Mucosa of stomach (tissue), 1 donor: ENCODE measurements at regions not wholly inside any gene's neighbourhood (a gene's known extent, or its start where the extent isn't known, plus 50 kb on each side); places are given as distances from the start of the nearest gene placed in this dataset.

Experiments
- H3K27me3 ChIP-seq: one replicate; pipeline ENCODE4 v1.7.0; 2013; ENCODE audit warnings: mild to moderate bottlenecking, low read length; ENCODE audit not compliant: control insufficient read depth, insufficient read depth
- H3K36me3 ChIP-seq: one replicate; pipeline ENCODE4 v1.7.0; 2013; ENCODE audit warnings: low read length; ENCODE audit not compliant: control insufficient read depth, insufficient read depth
- H3K4me1 ChIP-seq: one replicate; pipeline ENCODE4 v1.7.0; 2013; ENCODE audit warnings: mild to moderate bottlenecking, low read length; ENCODE audit not compliant: control insufficient read depth, insufficient read depth
- H3K4me3 ChIP-seq: one replicate; pipeline ENCODE4 v1.7.0; 2013; ENCODE audit warnings: low read length
- H3K9ac ChIP-seq: one replicate; pipeline ENCODE4 v1.7.0; 2013; ENCODE audit warnings: mild to moderate bottlenecking, low read length, moderate library complexity
- H3K9me3 ChIP-seq: one replicate; pipeline ENCODE4 v1.7.0; 2013; ENCODE audit warnings: mild to moderate bottlenecking, low read length, moderate library complexity; ENCODE audit not compliant: control insufficient read depth
- donor health status: Pancreatic carcinoma.

- Histone ChIP-seq H3K9me3 (no peaks in the 10 kb centered on the region), H3K27me3 (peaks cover 31% of the 10 kb centered on the region), H3K9ac (no peak overlapping the region), H3K36me3 (no peaks in the 10 kb centered on the region), H3K4me3 (no peak overlapping the region), H3K4me1 (peaks cover 26% of the 10 kb centered on the region)
Measured at GRCh38 chr13:107866032-107866940, 349.1 kb downstream of the LIG4 start.

GRCh38 chr13:107865643-107866031 is 349.7 kb downstream of the LIG4 start:
- Histone ChIP-seq H3K9me3 (no peaks in the 10 kb centered on the region), H3K27me3 (peaks cover 31% of the 10 kb centered on the region), H3K9ac (no peak overlapping the region), H3K4me1 (peaks cover 20% of the 10 kb centered on the region), H3K4me3 (no peak overlapping the region), H3K36me3 (no peaks in the 10 kb centered on the region)

GRCh38 chr13:107865318-107865575 is 350.1 kb downstream of the LIG4 start:
- no peaks in the 10 kb centered on the region for H3K9me3 ChIP-seq
- H3K4me3 ChIP-seq, result no peak overlapping the region
- no peaks in the 10 kb centered on the region for H3K36me3 ChIP-seq
- H3K9ac ChIP-seq, result no peak overlapping the region
- H3K27me3 ChIP-seq, result peaks cover 31% of the 10 kb centered on the region
- peaks cover 17% of the 10 kb centered on the region for H3K4me1 ChIP-seq

- peaks cover 12% of the 10 kb centered on the region for H3K4me1 ChIP-seq
- H3K9ac ChIP-seq, result no peak overlapping the region
- H3K36me3 ChIP-seq, result no peaks in the 10 kb centered on the region
- peaks cover 31% of the 10 kb centered on the region for H3K27me3 ChIP-seq
- no peaks in the 10 kb centered on the region for H3K9me3 ChIP-seq
- H3K4me3 ChIP-seq, result no peak overlapping the region
Measured at GRCh38 chr13:107864543-107865317, 350.6 kb downstream of the LIG4 start.

GRCh38 chr13:107860284-107860683 is 355.1 kb downstream of the LIG4 start:
- Histone ChIP-seq H3K9me3 (no peaks in the 10 kb centered on the region), H3K4me1 (no peaks in the 10 kb centered on the region), H3K4me3 (no peak overlapping the region), H3K9ac (no peak overlapping the region), H3K36me3 (no peaks in the 10 kb centered on the region), H3K27me3 (peaks cover 4% of the 10 kb centered on the region)

GRCh38 chr13:107854880-107855279 is 360.5 kb downstream of the LIG4 start:
- Histone ChIP-seq H3K9ac (no peak overlapping the region), H3K4me3 (no peak overlapping the region), H3K27me3 (no peaks in the 10 kb centered on the region), H3K9me3 (no peaks in the 10 kb centered on the region), H3K4me1 (no peaks in the 10 kb centered on the region), H3K36me3 (no peaks in the 10 kb centered on the region)

GRCh38 chr13:107852072-107852471 is 363.3 kb downstream of the LIG4 start:
- Histone ChIP-seq H3K9ac (no peak overlapping the region), H3K4me1 (no peaks in the 10 kb centered on the region), H3K9me3 (no peaks in the 10 kb centered on the region), H3K27me3 (no peaks in the 10 kb centered on the region), H3K4me3 (no peak overlapping the region), H3K36me3 (no peaks in the 10 kb centered on the region)

GRCh38 chr13:107851670-107852069 is 363.7 kb downstream of the LIG4 start:
- H3K9me3 ChIP-seq, result no peaks in the 10 kb centered on the region
- no peaks in the 10 kb centered on the region for H3K36me3 ChIP-seq
- H3K27me3 ChIP-seq, result no peaks in the 10 kb centered on the region
- H3K4me3 ChIP-seq, result no peak overlapping the region
- no peaks in the 10 kb centered on the region for H3K4me1 ChIP-seq
- no peak overlapping the region for H3K9ac ChIP-seq

GRCh38 chr13:107847406-107847805 is 367.9 kb downstream of the LIG4 start:
- Histone ChIP-seq H3K9ac (no peak overlapping the region), H3K27me3 (no peaks in the 10 kb centered on the region), H3K36me3 (no peaks in the 10 kb centered on the region), H3K4me3 (no peak overlapping the region), H3K4me1 (no peaks in the 10 kb centered on the region), H3K9me3 (no peaks in the 10 kb centered on the region)

GRCh38 chr13:107846642-107847041 is 368.7 kb downstream of the LIG4 start:
- H3K4me1 ChIP-seq, result no peaks in the 10 kb centered on the region
- no peaks in the 10 kb centered on the region for H3K9me3 ChIP-seq
- no peak overlapping the region for H3K4me3 ChIP-seq
- H3K27me3 ChIP-seq, result no peaks in the 10 kb centered on the region
- no peaks in the 10 kb centered on the region for H3K36me3 ChIP-seq
- no peak overlapping the region for H3K9ac ChIP-seq

- H3K4me3 ChIP-seq, result no peak overlapping the region
Measured at GRCh38 chr13:107845911-107846310, 369.4 kb downstream of the LIG4 start.

GRCh38 chr13:107843681-107844080 is 371.7 kb downstream of the LIG4 start:
- Histone ChIP-seq H3K27me3 (no peaks in the 10 kb centered on the region), H3K4me1 (no peaks in the 10 kb centered on the region), H3K4me3 (no peak overlapping the region), H3K9ac (no peak overlapping the region), H3K9me3 (no peaks in the 10 kb centered on the region), H3K36me3 (no peaks in the 10 kb centered on the region)

More at GRCh38 chr13:107845911-107846310, 369.4 kb downstream of the LIG4 start:
- no peak overlapping the region for H3K9ac ChIP-seq
- H3K27me3 ChIP-seq, result no peaks in the 10 kb centered on the region
- H3K36me3 ChIP-seq, result no peaks in the 10 kb centered on the region
- H3K9me3 ChIP-seq, result no peaks in the 10 kb centered on the region
- no peaks in the 10 kb centered on the region for H3K4me1 ChIP-seq
